ENCODE measurements at regions not wholly inside any gene's neighbourhood (a gene's known extent, or its start where the extent isn't known, plus 50 kb on each side); places are given as distances from the start of the nearest gene placed in this dataset.

GRCh38 chr12:115002434-115002833 is 318.5 kb upstream of the TBX3 start:
- H3K9me3 ChIP-seq, result no peaks in the 10 kb centered on the region
- no peak overlapping the region for H3K4me3 ChIP-seq (ENCODE audit: control insufficient read depth in 1 of 2, extremely low read depth in 1 of 2, low read length in 1 of 2)
- no peak overlapping the region for H3K27ac Mint-ChIP-seq
- H3K36me3 ChIP-seq (ENCODE audit: control insufficient read depth in 2 of 2, extremely low read depth in 1 of 2, insufficient read depth in 1 of 2, low read length in 1 of 2), result no peaks in the 10 kb centered on the region
- no peak overlapping the region for H3K4me3 Mint-ChIP-seq
- ATAC-seq (replicated peaks in 1 of 4) (no peak), DNase-seq (no peak)
- H3K27me3 ChIP-seq (replicated peaks in 1 of 2; ENCODE audit: control insufficient read depth in 2 of 2, extremely low read depth in 1 of 2, insufficient read depth in 2 of 2, low read length in 1 of 2), result peaks cover 0 to 2% of the 10 kb centered on the region in 2 experiments
- no peak overlapping the region for H3K27ac ChIP-seq (ENCODE audit: low read length)
- H3K36me3 Mint-ChIP-seq, result no peaks in the 10 kb centered on the region
- H3K27me3 Mint-ChIP-seq, result no peaks in the 10 kb centered on the region
- no peaks in the 10 kb centered on the region for H3K4me1 ChIP-seq (ENCODE audit: control insufficient read depth in 1 of 2, extremely low read depth in 1 of 2, insufficient read depth in 2 of 2, low read length in 2 of 2)
- CTCF ChIA-PET, result no interaction called here
- H3K9me3 Mint-ChIP-seq, result peaks cover 5 to 15% (median 9%) of the 10 kb centered on the region in 3 donors
- H3K4me1 Mint-ChIP-seq, result no peaks in the 10 kb centered on the region
- WGBS (ENCODE audit: insufficient coverage), result 67% methylated on average over 1 of the region's 11 CpGs
- POLR2A ChIA-PET, result no interaction called here

- Histone ChIP-seq H3K4me1 (ENCODE audit: control insufficient read depth in 1 of 2, extremely low read depth in 1 of 2, insufficient read depth in 2 of 2, low read length in 2 of 2) (no peaks in the 10 kb centered on the region), H3K36me3 (ENCODE audit: control insufficient read depth in 2 of 2, extremely low read depth in 1 of 2, insufficient read depth in 1 of 2, low read length in 1 of 2) (no peaks in the 10 kb centered on the region), H3K27ac (ENCODE audit: low read length) (no peak overlapping the region), H3K27me3 (replicated peaks in 1 of 2; ENCODE audit: control insufficient read depth in 2 of 2, extremely low read depth in 1 of 2, insufficient read depth in 2 of 2, low read length in 1 of 2) (peaks cover 0 to 2% of the 10 kb centered on the region in 2 experiments), H3K4me3 (ENCODE audit: control insufficient read depth in 1 of 2, extremely low read depth in 1 of 2, low read length in 1 of 2) (no peak overlapping the region), H3K9me3 (no peaks in the 10 kb centered on the region)
- ChIA-PET POLR2A (no interaction called here), CTCF (no interaction called here)
- DNase-seq (no peak), ATAC-seq (replicated peaks in 1 of 4) (no peak)
- Mint-ChIP-seq H3K27ac (no peak overlapping the region), H3K4me3 (no peak overlapping the region), H3K4me1 (no peaks in the 10 kb centered on the region), H3K36me3 (no peaks in the 10 kb centered on the region), H3K27me3 (no peaks in the 10 kb centered on the region), H3K9me3 (peaks cover 5 to 15% (median 9%) of the 10 kb centered on the region in 3 donors)
- WGBS (ENCODE audit: insufficient coverage), result 73% methylated on average over 6 of the region's 9 CpGs
Measured at GRCh38 chr12:115001571-115002180, 317.7 kb upstream of the TBX3 start.

- DNase-seq (no peak), ATAC-seq (replicated peaks in 1 of 4) (no peak)
- 60% methylated on average over 2 of the region's 4 CpGs for WGBS (ENCODE audit: insufficient coverage)
- no peak overlapping the region for H3K27ac Mint-ChIP-seq
- H3K4me1 Mint-ChIP-seq, result no peaks in the 10 kb centered on the region
- H3K4me3 ChIP-seq (ENCODE audit: control insufficient read depth in 1 of 2, extremely low read depth in 1 of 2, low read length in 1 of 2), result no peak overlapping the region
- no peak overlapping the region for H3K4me3 Mint-ChIP-seq
- H3K27me3 Mint-ChIP-seq, result no peaks in the 10 kb centered on the region
- H3K27me3 ChIP-seq (replicated peaks in 1 of 2; ENCODE audit: control insufficient read depth in 2 of 2, extremely low read depth in 1 of 2, insufficient read depth in 2 of 2, low read length in 1 of 2), result peaks cover 0 to 2% of the 10 kb centered on the region in 2 experiments
- H3K9me3 ChIP-seq, result no peaks in the 10 kb centered on the region
- no peaks in the 10 kb centered on the region for H3K4me1 ChIP-seq (ENCODE audit: control insufficient read depth in 1 of 2, extremely low read depth in 1 of 2, insufficient read depth in 2 of 2, low read length in 2 of 2)
- H3K27ac ChIP-seq (ENCODE audit: low read length), result no peak overlapping the region
- no peaks in the 10 kb centered on the region for H3K36me3 Mint-ChIP-seq
- H3K36me3 ChIP-seq (ENCODE audit: control insufficient read depth in 2 of 2, extremely low read depth in 1 of 2, insufficient read depth in 1 of 2, low read length in 1 of 2), result no peaks in the 10 kb centered on the region
- H3K9me3 Mint-ChIP-seq, result peaks cover 9 to 16% (median 9%) of the 10 kb centered on the region in 3 donors
- POLR2A ChIA-PET, result no interaction called here
- CTCF ChIA-PET, result no interaction called here
Measured at GRCh38 chr12:115000038-115000437, 316.1 kb upstream of the TBX3 start.

GRCh38 chr12:114998750-114999128 is 314.8 kb upstream of the TBX3 start:
- Histone ChIP-seq H3K4me3 (ENCODE audit: control insufficient read depth in 1 of 2, extremely low read depth in 1 of 2, low read length in 1 of 2) (no peak overlapping the region), H3K9me3 (no peaks in the 10 kb centered on the region), H3K27ac (ENCODE audit: low read length) (no peak overlapping the region), H3K27me3 (replicated peaks in 1 of 2; ENCODE audit: control insufficient read depth in 2 of 2, extremely low read depth in 1 of 2, insufficient read depth in 2 of 2, low read length in 1 of 2) (peaks cover 0 to 2% of the 10 kb centered on the region in 2 experiments), H3K4me1 (ENCODE audit: control insufficient read depth in 1 of 2, extremely low read depth in 1 of 2, insufficient read depth in 2 of 2, low read length in 2 of 2) (no peaks in the 10 kb centered on the region), H3K36me3 (ENCODE audit: control insufficient read depth in 2 of 2, extremely low read depth in 1 of 2, insufficient read depth in 1 of 2, low read length in 1 of 2) (no peaks in the 10 kb centered on the region)
- no peaks in the 10 kb centered on the region for H3K36me3 Mint-ChIP-seq
- H3K4me1 Mint-ChIP-seq, result no peaks in the 10 kb centered on the region
- H3K9me3 Mint-ChIP-seq, result peaks cover 7 to 20% (median 12%) of the 10 kb centered on the region in 3 donors
- H3K4me3 Mint-ChIP-seq, result no peak overlapping the region
- DNase-seq (no peak), ATAC-seq (replicated peaks in 1 of 4) (no peak)
- POLR2A ChIA-PET, result no interaction called here
- WGBS (ENCODE audit: insufficient coverage), result no CpG with 5 or more reads among the region's 3 CpGs
- H3K27me3 Mint-ChIP-seq, result no peaks in the 10 kb centered on the region
- CTCF ChIA-PET, result no interaction called here
- no peak overlapping the region for H3K27ac Mint-ChIP-seq

- Histone ChIP-seq H3K36me3 (ENCODE audit: control insufficient read depth in 2 of 2, extremely low read depth in 1 of 2, insufficient read depth in 1 of 2, low read length in 1 of 2) (no peaks in the 10 kb centered on the region), H3K27ac (ENCODE audit: low read length) (no peak overlapping the region), H3K4me3 (ENCODE audit: control insufficient read depth in 1 of 2, extremely low read depth in 1 of 2, low read length in 1 of 2) (no peak overlapping the region), H3K4me1 (ENCODE audit: control insufficient read depth in 1 of 2, extremely low read depth in 1 of 2, insufficient read depth in 2 of 2, low read length in 2 of 2) (no peaks in the 10 kb centered on the region), H3K9me3 (no peaks in the 10 kb centered on the region), H3K27me3 (replicated peaks in 1 of 2; ENCODE audit: control insufficient read depth in 2 of 2, extremely low read depth in 1 of 2, insufficient read depth in 2 of 2, low read length in 1 of 2) (peaks cover 0 to 2% of the 10 kb centered on the region in 2 experiments)
- 45% methylated on average over 2 of the region's 2 CpGs for WGBS (ENCODE audit: insufficient coverage)
- Mint-ChIP-seq H3K36me3 (no peaks in the 10 kb centered on the region), H3K27ac (no peak overlapping the region), H3K9me3 (peaks cover 4 to 20% (median 12%) of the 10 kb centered on the region in 3 donors), H3K27me3 (no peaks in the 10 kb centered on the region), H3K4me1 (no peaks in the 10 kb centered on the region), H3K4me3 (no peak overlapping the region)
- no peak for ATAC-seq (replicated peaks in 1 of 4)
- ChIA-PET POLR2A (no interaction called here), CTCF (no interaction called here)
- DNase-seq, result no peak
Measured at GRCh38 chr12:114998118-114998749, 314.3 kb upstream of the TBX3 start.

- ChIA-PET CTCF (no interaction called here), POLR2A (no interaction called here)
- no peaks in the 10 kb centered on the region for H3K9me3 ChIP-seq
- Mint-ChIP-seq H3K4me1 (no peaks in the 10 kb centered on the region), H3K27me3 (no peaks in the 10 kb centered on the region), H3K36me3 (no peaks in the 10 kb centered on the region), H3K9me3 (peaks cover 4 to 20% (median 12%) of the 10 kb centered on the region in 3 donors), H3K4me3 (no peak overlapping the region), H3K27ac (no peak overlapping the region)
- WGBS (ENCODE audit: insufficient coverage), result 88% methylated on average over 4 of the region's 5 CpGs
- DNase-seq (no peak), ATAC-seq (replicated peaks in 1 of 4) (no peak)
- no peaks in the 10 kb centered on the region for H3K4me1 ChIP-seq (ENCODE audit: control insufficient read depth in 1 of 2, extremely low read depth in 1 of 2, insufficient read depth in 2 of 2, low read length in 2 of 2)
- H3K27me3 ChIP-seq (replicated peaks in 1 of 2; ENCODE audit: control insufficient read depth in 2 of 2, extremely low read depth in 1 of 2, insufficient read depth in 2 of 2, low read length in 1 of 2), result no peaks in the 10 kb centered on the region
- H3K27ac ChIP-seq (ENCODE audit: low read length), result no peak overlapping the region
- no peaks in the 10 kb centered on the region for H3K36me3 ChIP-seq (ENCODE audit: control insufficient read depth in 2 of 2, extremely low read depth in 1 of 2, insufficient read depth in 1 of 2, low read length in 1 of 2)
- no peak overlapping the region for H3K4me3 ChIP-seq (ENCODE audit: control insufficient read depth in 1 of 2, extremely low read depth in 1 of 2, low read length in 1 of 2)
Measured at GRCh38 chr12:114996382-114996781, 312.4 kb upstream of the TBX3 start.
